ENCODE measurements at regions not wholly inside any gene's neighbourhood (a gene's known extent, or its start where the extent isn't known, plus 50 kb on each side); places are given as distances from the start of the nearest gene placed in this dataset.

DNA sequence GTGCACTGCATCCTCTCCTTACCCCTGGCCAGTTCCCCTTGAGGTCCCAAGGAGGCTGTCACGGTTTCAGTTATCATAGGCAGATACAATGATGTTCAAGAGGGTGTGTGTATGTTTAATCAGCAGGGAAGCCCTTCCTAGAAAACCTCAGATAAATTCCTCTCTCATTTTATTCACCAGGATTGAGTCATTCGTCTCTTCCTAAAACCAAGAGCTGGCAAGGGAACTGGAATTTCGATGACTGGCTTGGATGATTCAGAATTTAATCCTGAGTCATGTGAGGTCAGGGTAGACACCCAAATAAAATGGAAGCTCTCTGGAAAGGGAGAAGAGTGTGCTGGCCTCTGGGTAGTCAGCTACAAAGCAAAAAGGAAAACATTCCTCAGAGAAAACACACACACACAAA lies 106.2 kb upstream of the RAPGEF2 start:
- no peak for DNase-seq

More for the DNA sequence above, 106.2 kb upstream of the RAPGEF2 start:
- Histone ChIP-seq H3K27me3 (ENCODE audit: insufficient read depth) (no peaks in the 10 kb centered on the region), H4K20me1 (ENCODE audit: insufficient read depth) (no peaks in the 10 kb centered on the region), H3K27ac (ENCODE audit: low read depth in 2 of 2, low read length in 1 of 2) (peak overlapping the region in 1 of 2 experiments; percentile 84; a peak in 2 of 4 replicates), H3K4me3 (ENCODE audit: low read depth in 2 of 2, low read length in 1 of 2) (no peak overlapping the region), H3K79me2 (ENCODE audit: insufficient read depth) (no peaks in the 10 kb centered on the region), H2AFZ (ENCODE audit: low read depth) (peak overlapping the region; percentile 72; the same call in 1 of the 2 replicates), H3K36me3 (replicated peaks in 1 of 2; ENCODE audit: control insufficient read depth in 1 of 2, insufficient read depth in 2 of 2, low read length in 1 of 2) (no peaks in the 10 kb centered on the region), H3K4me2 (peak overlapping the region; percentile 25), H3K9ac (no peak overlapping the region; the same call in 1 of the 2 replicates), H3K9me2 (no peaks in the 10 kb centered on the region), H3K4me1 (ENCODE audit: control insufficient read depth in 1 of 2, insufficient read depth in 2 of 2, low read depth in 1 of 2, low read length in 1 of 2) (peaks cover 0 to 11% of the 10 kb centered on the region in 2 experiments; a peak in 1 of 4 replicates), H3K9me3 (no peaks in the 10 kb centered on the region), H3F3A (replicated peaks; ENCODE audit: insufficient read depth) (peaks cover 7% of the 10 kb centered on the region)
- ChIA-PET POLR2A (no interaction called here), CTCF (no interaction called here)
- TF ChIP-seq TCF12 (IDR thresholded peaks at IDR 0.05) (peak; percentile 90), NFIC (IDR thresholded peaks at IDR 0.05; ENCODE audit: borderline replicate concordance) (peak; percentile 94), GATA2 (CRISPR knock-in tag; IDR thresholded peaks at IDR 0.05) (no peak), NRF1 (IDR thresholded peaks at IDR 0.05; ENCODE audit: low read depth, low read length) (no peak), EP300 (IDR thresholded peaks at IDR 0.05; ENCODE audit: borderline replicate concordance in 1 of 2, low read depth in 1 of 2, low read length in 1 of 2) (peak in 1 of 2 experiments; percentile 87; a peak in 2 of 4 replicates), FOSL2 (IDR thresholded peaks at IDR 0.05; ENCODE audit: borderline replicate concordance, low read depth) (peak; percentile 100), GABPA (IDR thresholded peaks at IDR 0.05; ENCODE audit: low read depth) (no peak), JUND (IDR thresholded peaks at IDR 0.05) (peak; percentile 100), MEF2A (IDR thresholded peaks at IDR 0.05; ENCODE audit: borderline replicate concordance, low read depth) (peak; percentile 69), POLR2AphosphoS5 (IDR thresholded peaks at IDR 0.05; ENCODE audit: low read depth, low read length) (peak; percentile 88; the same call in 1 of the 2 replicates), FOXM1 (IDR thresholded peaks at IDR 0.05; ENCODE audit: low read depth) (peak; percentile 40; the same call in 1 of the 2 replicates), YY1 (IDR thresholded peaks at IDR 0.05; ENCODE audit: low read depth) (peak; percentile 80), RFX5 (IDR thresholded peaks at IDR 0.05; ENCODE audit: low read length) (no peak), TEAD4 (IDR thresholded peaks at IDR 0.05; ENCODE audit: borderline replicate concordance, insufficient read depth) (peak; percentile 96), ELF1 (IDR thresholded peaks at IDR 0.05) (peak; percentile 26; the same call in 1 of the 2 replicates), RXRA (IDR thresholded peaks at IDR 0.05; ENCODE audit: borderline replicate concordance, low read depth) (peak; percentile 97), SIN3A (IDR thresholded peaks at IDR 0.05; ENCODE audit: borderline replicate concordance, low read depth, low read length) (peak; percentile 79; the same call in 1 of the 2 replicates), EZH2phosphoT487 (IDR thresholded peaks at IDR 0.05; ENCODE audit: borderline replicate concordance, low read depth) (no peak)
- TF ChIP-seq, protein P1, sequence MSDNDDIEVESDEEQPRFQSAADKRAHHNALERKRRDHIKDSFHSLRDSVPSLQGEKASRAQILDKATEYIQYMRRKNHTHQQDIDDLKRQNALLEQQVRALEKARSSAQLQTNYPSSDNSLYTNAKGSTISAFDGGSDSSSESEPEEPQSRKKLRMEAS (IDR thresholded peaks at IDR 0.05; ENCODE audit: low read depth), result peak; percentile 68; the same call in 1 of the 2 replicates
- TF ChIP-seq, protein P2, sequence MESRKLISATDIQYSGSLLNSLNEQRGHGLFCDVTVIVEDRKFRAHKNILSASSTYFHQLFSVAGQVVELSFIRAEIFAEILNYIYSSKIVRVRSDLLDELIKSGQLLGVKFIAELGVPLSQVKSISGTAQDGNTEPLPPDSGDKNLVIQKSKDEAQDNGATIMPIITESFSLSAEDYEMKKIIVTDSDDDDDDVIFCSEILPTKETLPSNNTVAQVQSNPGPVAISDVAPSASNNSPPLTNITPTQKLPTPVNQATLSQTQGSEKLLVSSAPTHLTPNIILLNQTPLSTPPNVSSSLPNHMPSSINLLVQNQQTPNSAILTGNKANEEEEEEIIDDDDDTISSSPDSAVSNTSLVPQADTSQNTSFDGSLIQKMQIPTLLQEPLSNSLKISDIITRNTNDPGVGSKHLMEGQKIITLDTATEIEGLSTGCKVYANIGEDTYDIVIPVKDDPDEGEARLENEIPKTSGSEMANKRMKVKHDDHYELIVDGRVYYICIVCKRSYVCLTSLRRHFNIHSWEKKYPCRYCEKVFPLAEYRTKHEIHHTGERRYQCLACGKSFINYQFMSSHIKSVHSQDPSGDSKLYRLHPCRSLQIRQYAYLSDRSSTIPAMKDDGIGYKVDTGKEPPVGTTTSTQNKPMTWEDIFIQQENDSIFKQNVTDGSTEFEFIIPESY (IDR thresholded peaks at IDR 0.05; ENCODE audit: borderline replicate concordance, low read depth), result peak; percentile 75
- TF ChIP-seq, protein P3, sequence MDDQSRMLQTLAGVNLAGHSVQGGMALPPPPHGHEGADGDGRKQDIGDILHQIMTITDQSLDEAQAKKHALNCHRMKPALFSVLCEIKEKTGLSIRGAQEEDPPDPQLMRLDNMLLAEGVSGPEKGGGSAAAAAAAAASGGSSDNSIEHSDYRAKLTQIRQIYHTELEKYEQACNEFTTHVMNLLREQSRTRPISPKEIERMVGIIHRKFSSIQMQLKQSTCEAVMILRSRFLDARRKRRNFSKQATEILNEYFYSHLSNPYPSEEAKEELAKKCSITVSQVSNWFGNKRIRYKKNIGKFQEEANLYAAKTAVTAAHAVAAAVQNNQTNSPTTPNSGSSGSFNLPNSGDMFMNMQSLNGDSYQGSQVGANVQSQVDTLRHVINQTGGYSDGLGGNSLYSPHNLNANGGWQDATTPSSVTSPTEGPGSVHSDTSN (IDR thresholded peaks at IDR 0.05), result peak; percentile 75; the same call in 1 of the 2 replicates
- TF ChIP-seq, protein P4, sequence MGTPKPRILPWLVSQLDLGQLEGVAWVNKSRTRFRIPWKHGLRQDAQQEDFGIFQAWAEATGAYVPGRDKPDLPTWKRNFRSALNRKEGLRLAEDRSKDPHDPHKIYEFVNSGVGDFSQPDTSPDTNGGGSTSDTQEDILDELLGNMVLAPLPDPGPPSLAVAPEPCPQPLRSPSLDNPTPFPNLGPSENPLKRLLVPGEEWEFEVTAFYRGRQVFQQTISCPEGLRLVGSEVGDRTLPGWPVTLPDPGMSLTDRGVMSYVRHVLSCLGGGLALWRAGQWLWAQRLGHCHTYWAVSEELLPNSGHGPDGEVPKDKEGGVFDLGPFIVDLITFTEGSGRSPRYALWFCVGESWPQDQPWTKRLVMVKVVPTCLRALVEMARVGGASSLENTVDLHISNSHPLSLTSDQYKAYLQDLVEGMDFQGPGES (IDR thresholded peaks at IDR 0.05; ENCODE audit: low read depth, low read length), result no peak
- TF ChIP-seq, protein P5, sequence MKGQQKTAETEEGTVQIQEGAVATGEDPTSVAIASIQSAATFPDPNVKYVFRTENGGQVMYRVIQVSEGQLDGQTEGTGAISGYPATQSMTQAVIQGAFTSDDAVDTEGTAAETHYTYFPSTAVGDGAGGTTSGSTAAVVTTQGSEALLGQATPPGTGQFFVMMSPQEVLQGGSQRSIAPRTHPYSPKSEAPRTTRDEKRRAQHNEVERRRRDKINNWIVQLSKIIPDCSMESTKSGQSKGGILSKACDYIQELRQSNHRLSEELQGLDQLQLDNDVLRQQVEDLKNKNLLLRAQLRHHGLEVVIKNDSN (IDR thresholded peaks at IDR 0.05; ENCODE audit: borderline replicate concordance, low read depth), result peak; percentile 67; the same call in 1 of the 2 replicates
- TF ChIP-seq, protein P6, sequence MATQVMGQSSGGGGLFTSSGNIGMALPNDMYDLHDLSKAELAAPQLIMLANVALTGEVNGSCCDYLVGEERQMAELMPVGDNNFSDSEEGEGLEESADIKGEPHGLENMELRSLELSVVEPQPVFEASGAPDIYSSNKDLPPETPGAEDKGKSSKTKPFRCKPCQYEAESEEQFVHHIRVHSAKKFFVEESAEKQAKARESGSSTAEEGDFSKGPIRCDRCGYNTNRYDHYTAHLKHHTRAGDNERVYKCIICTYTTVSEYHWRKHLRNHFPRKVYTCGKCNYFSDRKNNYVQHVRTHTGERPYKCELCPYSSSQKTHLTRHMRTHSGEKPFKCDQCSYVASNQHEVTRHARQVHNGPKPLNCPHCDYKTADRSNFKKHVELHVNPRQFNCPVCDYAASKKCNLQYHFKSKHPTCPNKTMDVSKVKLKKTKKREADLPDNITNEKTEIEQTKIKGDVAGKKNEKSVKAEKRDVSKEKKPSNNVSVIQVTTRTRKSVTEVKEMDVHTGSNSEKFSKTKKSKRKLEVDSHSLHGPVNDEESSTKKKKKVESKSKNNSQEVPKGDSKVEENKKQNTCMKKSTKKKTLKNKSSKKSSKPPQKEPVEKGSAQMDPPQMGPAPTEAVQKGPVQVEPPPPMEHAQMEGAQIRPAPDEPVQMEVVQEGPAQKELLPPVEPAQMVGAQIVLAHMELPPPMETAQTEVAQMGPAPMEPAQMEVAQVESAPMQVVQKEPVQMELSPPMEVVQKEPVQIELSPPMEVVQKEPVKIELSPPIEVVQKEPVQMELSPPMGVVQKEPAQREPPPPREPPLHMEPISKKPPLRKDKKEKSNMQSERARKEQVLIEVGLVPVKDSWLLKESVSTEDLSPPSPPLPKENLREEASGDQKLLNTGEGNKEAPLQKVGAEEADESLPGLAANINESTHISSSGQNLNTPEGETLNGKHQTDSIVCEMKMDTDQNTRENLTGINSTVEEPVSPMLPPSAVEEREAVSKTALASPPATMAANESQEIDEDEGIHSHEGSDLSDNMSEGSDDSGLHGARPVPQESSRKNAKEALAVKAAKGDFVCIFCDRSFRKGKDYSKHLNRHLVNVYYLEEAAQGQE (IDR thresholded peaks at IDR 0.05; ENCODE audit: low read depth, low read length), result peak; percentile 74
- WGBS (ENCODE audit: low lambda C conversion rate), result 6% methylated on average over 3 of the region's 3 CpGs

All from SK-N-SH (cell line).